Thyroid gland (tissue), 4 donors: ENCODE measurements at regions not wholly inside any gene's neighbourhood (a gene's known extent, or its start where the extent isn't known, plus 50 kb on each side); places are given as distances from the start of the nearest gene placed in this dataset.

ENCODE experiments used
- DNase-seq, 2 donors: peaks; one replicate each; pipeline ENCODE4 v3.0.0-alpha.2; 2019
- H3K27ac ChIP-seq, 3 donors: fragments of 200-600 bp; sonication (generic); 1 replicate in 2 of 3; 2 replicates in 1 of 3; pipeline ENCODE4 v1.5.1; 2016 to 2019; ENCODE audit warnings: mild to moderate bottlenecking in 1 of 3, moderate library complexity in 1 of 3
- H3K27me3 ChIP-seq: fragments of 200-600 bp; sonication (generic); one replicate; pipeline ENCODE4 v1.5.1; 2019
- H3K36me3 ChIP-seq, 2 donors: fragments of 200-600 bp; sonication (generic); one replicate each; pipeline ENCODE4 v1.5.1; 2016 to 2019
- H3K4me1 ChIP-seq, 2 donors: fragments of 200-600 bp; sonication (generic); one replicate each; pipeline ENCODE4 v1.5.1; 2017 to 2019
- H3K4me3 ChIP-seq, 3 donors: fragments of 200-600 bp; sonication (generic); replicated peaks in 1 of 3; 1 replicate in 2 of 3; 2 replicates in 1 of 3; pipeline ENCODE4 v1.5.1; 2016; ENCODE audit warnings: mild to moderate bottlenecking in 1 of 3
- H3K9me3 ChIP-seq: fragments of 200-600 bp; sonication (generic); one replicate; pipeline ENCODE4 v1.5.1; 2017
- CTCF ChIP-seq, 6 experiments: fragments of 200-600 bp in 3 of 6; fragments of 450-650 bp in 3 of 6; sonication (generic) in 3 of 6; IDR thresholded peaks; one replicate each; pipeline ENCODE4 v1.5.1; 2016 to 2019; ENCODE audit warnings: antibody characterized with exemption in 6 of 6, mild to moderate bottlenecking in 2 of 6, inconsistent platforms in 1 of 6, moderate library complexity in 1 of 6
- POLR2A ChIP-seq, 2 donors: fragments of 450-650 bp; IDR thresholded peaks; one replicate each; pipeline ENCODE4 v1.6.1; 2017; ENCODE audit warnings: antibody characterized with exemption in 2 of 2, mild to moderate bottlenecking in 2 of 2, moderate library complexity in 1 of 2
- WGBS, 2 donors: methylation state at CpG; one replicate each; pipeline ENCODE4 v1.1.5; 2017; 5-methylcytosine and 5-hydroxymethylcytosine counted together
- intact Hi-C: fragments of 100-400 bp; cut with DNase I; formaldehyde crosslinking; loops from one replicate; pipeline ENCODE4 v1.15.1; 2023

GRCh38 chr9:115276621-115277020 is 158.7 kb upstream of the TNC start:
- H3K4me3 ChIP-seq, result no peak overlapping the region
- 92 to 93% methylated on average over 2 of the region's 2 CpGs for WGBS, 2 donors
- H3K9me3 ChIP-seq, result no peaks in the 10 kb centered on the region
- intact Hi-C loops, result no loop called here
- H3K36me3 ChIP-seq, result no peaks in the 10 kb centered on the region
- TF ChIP-seq POLR2A (IDR thresholded peaks at IDR 0.05) (no peak), CTCF (IDR thresholded peaks at IDR 0.05) (no peak)
- DNase-seq, result no peak
- H3K27ac ChIP-seq, result no peak overlapping the region
- no peaks in the 10 kb centered on the region for H3K27me3 ChIP-seq
- no peaks in the 10 kb centered on the region for H3K4me1 ChIP-seq

- 87 to 89% methylated on average over 3 of the region's 3 CpGs for WGBS, 2 donors
- TF ChIP-seq CTCF (IDR thresholded peaks at IDR 0.05) (no peak), POLR2A (IDR thresholded peaks at IDR 0.05) (no peak)
- no peak for DNase-seq
These were observed 159.3 kb upstream of the TNC start for GRCh38 chr9:115277301-115277700.

GRCh38 chr9:115278326-115279035 is 160.5 kb upstream of the TNC start:
- no peaks in the 10 kb centered on the region for H3K27me3 ChIP-seq
- WGBS, 2 donors, result 57 to 59% methylated on average over 4 of the region's 4 CpGs
- H3K4me1 ChIP-seq, result no peaks in the 10 kb centered on the region
- no peak overlapping the region for H3K4me3 ChIP-seq
- DNase-seq, result no peak
- no peaks in the 10 kb centered on the region for H3K9me3 ChIP-seq
- intact Hi-C loops, result no loop called here
- no peak overlapping the region for H3K27ac ChIP-seq
- H3K36me3 ChIP-seq, result no peaks in the 10 kb centered on the region
- TF ChIP-seq CTCF (IDR thresholded peaks at IDR 0.05), result no peak
- TF ChIP-seq POLR2A (IDR thresholded peaks at IDR 0.05), result no peak

More at GRCh38 chr9:115277301-115277700, 159.3 kb upstream of the TNC start:
- intact Hi-C loops, result no loop called here
- no peak overlapping the region for H3K27ac ChIP-seq
- H3K4me1 ChIP-seq, result no peaks in the 10 kb centered on the region
- H3K27me3 ChIP-seq, result no peaks in the 10 kb centered on the region
- no peaks in the 10 kb centered on the region for H3K36me3 ChIP-seq
- H3K4me3 ChIP-seq, result no peak overlapping the region
- H3K9me3 ChIP-seq, result no peaks in the 10 kb centered on the region

- no peak for TF ChIP-seq CTCF (IDR thresholded peaks at IDR 0.05)
- TF ChIP-seq POLR2A (IDR thresholded peaks at IDR 0.05), result no peak
- H3K9me3 ChIP-seq, result no peaks in the 10 kb centered on the region
- intact Hi-C loops, result no loop called here
- no peaks in the 10 kb centered on the region for H3K27me3 ChIP-seq
- no peaks in the 10 kb centered on the region for H3K36me3 ChIP-seq
- H3K4me3 ChIP-seq, result no peak overlapping the region
- H3K4me1 ChIP-seq, result no peaks in the 10 kb centered on the region
- DNase-seq, result no peak
- WGBS, 2 donors, result 86% methylated on average over 1 of the region's 1 CpG
- H3K27ac ChIP-seq, result no peak overlapping the region
These were observed 165.4 kb upstream of the TNC start for GRCh38 chr9:115283395-115283794.

- Histone ChIP-seq H3K4me3 (no peak overlapping the region), H3K9me3 (no peaks in the 10 kb centered on the region), H3K36me3 (no peaks in the 10 kb centered on the region), H3K4me1 (no peaks in the 10 kb centered on the region), H3K27me3 (no peaks in the 10 kb centered on the region), H3K27ac (no peak overlapping the region)
- no peak for DNase-seq
- TF ChIP-seq POLR2A (IDR thresholded peaks at IDR 0.05), result no peak
- no peak for TF ChIP-seq CTCF (IDR thresholded peaks at IDR 0.05)
- intact Hi-C loops, result no loop called here
These were observed 167.9 kb upstream of the TNC start for GRCh38 chr9:115285836-115286235.
